ENCODE measurements at regions not wholly inside any gene's neighbourhood (a gene's known extent, or its start where the extent isn't known, plus 50 kb on each side); places are given as distances from the start of the nearest gene placed in this dataset.

- DNase-seq (ENCODE audit: extremely low read depth, low read depth): no peak
Observed at GRCh38 chr9:99361817-99362216, 139.7 kb downstream of the SEC61B start.

GRCh38 chr9:99362321-99362720 lies 140.2 kb downstream of the SEC61B start:
- no peak for DNase-seq (ENCODE audit: extremely low read depth, low read depth)

GRCh38 chr9:99363509-99363908 lies 141.4 kb downstream of the SEC61B start:
- DNase-seq (ENCODE audit: extremely low read depth, low read depth): no peak

- DNase-seq (ENCODE audit: extremely low read depth, low read depth): no peak
Observed at GRCh38 chr9:99365233-99365980, 143.3 kb downstream of the SEC61B start.

- DNase-seq (ENCODE audit: extremely low read depth, low read depth): no peak
Observed at GRCh38 chr9:99366183-99366582, 144.1 kb downstream of the SEC61B start.

- no peak for DNase-seq (ENCODE audit: extremely low read depth, low read depth)
Observed at GRCh38 chr9:99366621-99367020, 144.5 kb downstream of the SEC61B start.

GRCh38 chr9:99368341-99369326 lies 146.6 kb downstream of the SEC61B start:
- DNase-seq (ENCODE audit: extremely low read depth, low read depth): no peak

- DNase-seq (ENCODE audit: extremely low read depth, low read depth): no peak
Observed at GRCh38 chr9:99369327-99369722, 147.2 kb downstream of the SEC61B start.

GRCh38 chr9:99370376-99370775 lies 148.3 kb downstream of the SEC61B start:
- DNase-seq (ENCODE audit: extremely low read depth, low read depth): no peak

- no peak for DNase-seq (ENCODE audit: extremely low read depth, low read depth)
Observed at GRCh38 chr9:99371376-99371775, 149.3 kb downstream of the SEC61B start.

- no peak for DNase-seq (ENCODE audit: extremely low read depth, low read depth)
Observed at GRCh38 chr9:99373912-99374311, 151.8 kb downstream of the SEC61B start.

GRCh38 chr9:99374793-99375192 lies 152.7 kb downstream of the SEC61B start:
- no peak for DNase-seq (ENCODE audit: extremely low read depth, low read depth)

GRCh38 chr9:99375481-99375880 lies 153.4 kb downstream of the SEC61B start:
- no peak for DNase-seq (ENCODE audit: extremely low read depth, low read depth)

GRCh38 chr9:99377790-99378775 lies 156.0 kb downstream of the SEC61B start:
- no peak for DNase-seq (ENCODE audit: extremely low read depth, low read depth)

GRCh38 chr9:99383536-99383935 lies 161.5 kb downstream of the SEC61B start:
- no peak for DNase-seq (ENCODE audit: extremely low read depth, low read depth)

- no peak for DNase-seq (ENCODE audit: extremely low read depth, low read depth)
Observed at GRCh38 chr9:99385215-99385614, 163.1 kb downstream of the SEC61B start.

- DNase-seq (ENCODE audit: extremely low read depth, low read depth): no peak
Observed at GRCh38 chr9:99385814-99386279, 163.8 kb downstream of the SEC61B start.

GRCh38 chr9:99387431-99387830 lies 165.3 kb downstream of the SEC61B start:
- no peak for DNase-seq (ENCODE audit: extremely low read depth, low read depth)

- DNase-seq (ENCODE audit: extremely low read depth, low read depth): peak; percentile 30
Observed at GRCh38 chr9:99389087-99390033, 167.3 kb downstream of the SEC61B start.
